Ishikawa (cell line): ENCODE measurements at regions not wholly inside any gene's neighbourhood (a gene's known extent, or its start where the extent isn't known, plus 50 kb on each side); places are given as distances from the start of the nearest gene placed in this dataset.

ENCODE experiments used
- CEBPB ChIP-seq: IDR thresholded peaks from 2 replicates; pipeline ENCODE4 v1.6.1; 2012
- EGR1 ChIP-seq: IDR thresholded peaks from 2 replicates; pipeline ENCODE4 v1.6.1; 2012
- EP300 ChIP-seq: IDR thresholded peaks from 2 replicates; pipeline ENCODE4 v1.6.1; 2012; ENCODE audit warnings: borderline replicate concordance
- MAX ChIP-seq: IDR thresholded peaks from 2 replicates; pipeline ENCODE4 v1.6.1; 2012
- TCF12 ChIP-seq: IDR thresholded peaks from 2 replicates; pipeline ENCODE4 v1.6.1; 2012; ENCODE audit warnings: low read depth
- YY1 ChIP-seq: IDR thresholded peaks from 2 replicates; pipeline ENCODE4 v1.6.1; 2012; ENCODE audit warnings: low read depth
- TF ChIP-seq, protein P1 (sequence below): IDR thresholded peaks from 2 replicates; pipeline ENCODE4 v1.6.1; 2012; ENCODE audit warnings: low read depth, mild to moderate bottlenecking

DNA sequence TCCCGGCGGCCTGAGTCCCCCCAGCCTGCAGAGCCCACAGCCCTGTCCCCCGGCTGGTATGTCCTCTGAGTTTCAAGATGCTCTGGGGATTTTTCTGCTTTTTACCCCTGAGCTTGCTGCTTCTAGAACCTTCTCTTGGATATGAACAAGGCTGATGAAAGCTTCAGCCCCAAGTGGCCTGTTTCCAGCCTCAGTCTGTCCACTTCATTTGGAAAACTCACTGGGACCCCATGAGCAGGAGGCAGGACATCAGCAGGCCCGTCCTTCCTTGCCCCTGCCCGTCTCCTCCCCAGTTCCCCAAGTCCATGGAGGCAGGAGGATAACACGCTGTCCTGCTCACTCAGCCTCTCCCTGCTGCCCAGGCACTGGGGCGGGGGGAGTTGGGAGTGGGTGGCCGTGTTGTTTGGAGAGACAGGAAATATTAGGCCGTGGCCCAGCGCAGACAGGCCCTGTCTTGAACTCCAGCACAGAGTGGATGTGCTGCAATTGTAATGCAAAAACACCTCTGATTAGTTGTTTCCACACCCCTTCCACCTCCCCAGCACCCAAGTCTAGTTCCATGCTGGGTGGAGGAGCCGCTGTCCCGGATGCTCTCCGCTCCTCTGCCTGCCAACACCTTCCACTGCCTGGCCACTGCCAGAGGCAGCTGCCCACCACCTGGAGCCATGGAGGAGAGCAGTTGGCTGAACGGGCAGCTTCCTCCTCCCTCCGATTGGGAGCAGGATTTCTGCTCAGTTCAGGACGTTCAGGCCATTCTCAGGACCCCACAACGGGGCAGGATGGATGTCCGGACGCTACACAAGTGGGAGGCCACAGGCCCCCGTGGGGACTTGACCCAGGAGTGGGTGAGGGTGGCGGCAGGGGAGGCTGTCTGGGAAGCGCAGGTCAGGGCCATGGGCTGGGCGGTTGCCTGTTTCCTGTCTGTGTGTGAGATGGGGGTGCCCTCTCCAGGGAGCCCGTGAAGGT lies 216.9 kb upstream of the GSE1 start:
- no peak for TF ChIP-seq TCF12
- TF ChIP-seq, protein P1, sequence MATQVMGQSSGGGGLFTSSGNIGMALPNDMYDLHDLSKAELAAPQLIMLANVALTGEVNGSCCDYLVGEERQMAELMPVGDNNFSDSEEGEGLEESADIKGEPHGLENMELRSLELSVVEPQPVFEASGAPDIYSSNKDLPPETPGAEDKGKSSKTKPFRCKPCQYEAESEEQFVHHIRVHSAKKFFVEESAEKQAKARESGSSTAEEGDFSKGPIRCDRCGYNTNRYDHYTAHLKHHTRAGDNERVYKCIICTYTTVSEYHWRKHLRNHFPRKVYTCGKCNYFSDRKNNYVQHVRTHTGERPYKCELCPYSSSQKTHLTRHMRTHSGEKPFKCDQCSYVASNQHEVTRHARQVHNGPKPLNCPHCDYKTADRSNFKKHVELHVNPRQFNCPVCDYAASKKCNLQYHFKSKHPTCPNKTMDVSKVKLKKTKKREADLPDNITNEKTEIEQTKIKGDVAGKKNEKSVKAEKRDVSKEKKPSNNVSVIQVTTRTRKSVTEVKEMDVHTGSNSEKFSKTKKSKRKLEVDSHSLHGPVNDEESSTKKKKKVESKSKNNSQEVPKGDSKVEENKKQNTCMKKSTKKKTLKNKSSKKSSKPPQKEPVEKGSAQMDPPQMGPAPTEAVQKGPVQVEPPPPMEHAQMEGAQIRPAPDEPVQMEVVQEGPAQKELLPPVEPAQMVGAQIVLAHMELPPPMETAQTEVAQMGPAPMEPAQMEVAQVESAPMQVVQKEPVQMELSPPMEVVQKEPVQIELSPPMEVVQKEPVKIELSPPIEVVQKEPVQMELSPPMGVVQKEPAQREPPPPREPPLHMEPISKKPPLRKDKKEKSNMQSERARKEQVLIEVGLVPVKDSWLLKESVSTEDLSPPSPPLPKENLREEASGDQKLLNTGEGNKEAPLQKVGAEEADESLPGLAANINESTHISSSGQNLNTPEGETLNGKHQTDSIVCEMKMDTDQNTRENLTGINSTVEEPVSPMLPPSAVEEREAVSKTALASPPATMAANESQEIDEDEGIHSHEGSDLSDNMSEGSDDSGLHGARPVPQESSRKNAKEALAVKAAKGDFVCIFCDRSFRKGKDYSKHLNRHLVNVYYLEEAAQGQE, result no peak
- no peak for TF ChIP-seq CEBPB
- TF ChIP-seq EP300, result no peak
- no peak; the same call in 1 of the 2 replicates for TF ChIP-seq EGR1
- TF ChIP-seq MAX, result no peak
- no peak for TF ChIP-seq YY1
